ENCODE measurements at regions not wholly inside any gene's neighbourhood (a gene's known extent, or its start where the extent isn't known, plus 50 kb on each side); places are given as distances from the start of the nearest gene placed in this dataset.
A peak's percentile ranks its signal among the peaks of the same experiment; 100 is the strongest.

DNA sequence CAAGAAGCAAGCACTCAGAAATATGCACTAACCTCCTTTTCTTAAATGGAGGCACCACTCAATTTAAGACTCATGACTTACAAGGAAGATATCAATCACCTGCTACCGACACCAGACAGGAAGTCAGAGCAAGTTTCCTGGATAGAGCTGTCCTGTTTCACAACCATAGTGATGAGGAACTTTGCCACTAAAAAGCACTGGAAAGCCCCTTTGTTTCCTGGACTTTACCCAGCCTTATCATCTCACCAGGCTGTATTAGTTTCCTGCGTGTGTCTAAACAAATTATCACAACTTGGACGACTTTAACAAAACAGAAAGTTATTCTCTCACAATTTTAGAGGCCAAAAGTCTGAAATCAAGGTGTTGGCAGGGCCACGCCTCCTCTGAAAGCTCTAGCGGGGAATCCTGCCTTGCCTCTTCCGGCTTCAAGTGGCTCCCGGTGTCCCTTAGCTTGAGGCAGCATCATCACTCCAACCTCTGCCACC, 253.8 kb upstream of the STXBP5 start:
- no peak overlapping the region for H3K4me3 ChIP-seq (ENCODE audit: low read depth, low read length)
- DNase-seq (ENCODE audit: low read depth) = peak; percentile 51
- TF ChIP-seq, protein P1, sequence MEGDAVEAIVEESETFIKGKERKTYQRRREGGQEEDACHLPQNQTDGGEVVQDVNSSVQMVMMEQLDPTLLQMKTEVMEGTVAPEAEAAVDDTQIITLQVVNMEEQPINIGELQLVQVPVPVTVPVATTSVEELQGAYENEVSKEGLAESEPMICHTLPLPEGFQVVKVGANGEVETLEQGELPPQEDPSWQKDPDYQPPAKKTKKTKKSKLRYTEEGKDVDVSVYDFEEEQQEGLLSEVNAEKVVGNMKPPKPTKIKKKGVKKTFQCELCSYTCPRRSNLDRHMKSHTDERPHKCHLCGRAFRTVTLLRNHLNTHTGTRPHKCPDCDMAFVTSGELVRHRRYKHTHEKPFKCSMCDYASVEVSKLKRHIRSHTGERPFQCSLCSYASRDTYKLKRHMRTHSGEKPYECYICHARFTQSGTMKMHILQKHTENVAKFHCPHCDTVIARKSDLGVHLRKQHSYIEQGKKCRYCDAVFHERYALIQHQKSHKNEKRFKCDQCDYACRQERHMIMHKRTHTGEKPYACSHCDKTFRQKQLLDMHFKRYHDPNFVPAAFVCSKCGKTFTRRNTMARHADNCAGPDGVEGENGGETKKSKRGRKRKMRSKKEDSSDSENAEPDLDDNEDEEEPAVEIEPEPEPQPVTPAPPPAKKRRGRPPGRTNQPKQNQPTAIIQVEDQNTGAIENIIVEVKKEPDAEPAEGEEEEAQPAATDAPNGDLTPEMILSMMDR (IDR thresholded peaks at IDR 0.05; ENCODE audit: low read depth, low read length) = no peak
- TF ChIP-seq MYC (IDR thresholded peaks at IDR 0.05; ENCODE audit: low read depth, low read length) (no peak), POLR2A (IDR thresholded peaks at IDR 0.05; ENCODE audit: extremely low read depth, insufficient read length) (no peak)
- TF ChIP-seq, protein P2, sequence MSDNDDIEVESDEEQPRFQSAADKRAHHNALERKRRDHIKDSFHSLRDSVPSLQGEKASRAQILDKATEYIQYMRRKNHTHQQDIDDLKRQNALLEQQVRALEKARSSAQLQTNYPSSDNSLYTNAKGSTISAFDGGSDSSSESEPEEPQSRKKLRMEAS (IDR thresholded peaks at IDR 0.05; ENCODE audit: low read depth, low read length) = no peak

DNA sequence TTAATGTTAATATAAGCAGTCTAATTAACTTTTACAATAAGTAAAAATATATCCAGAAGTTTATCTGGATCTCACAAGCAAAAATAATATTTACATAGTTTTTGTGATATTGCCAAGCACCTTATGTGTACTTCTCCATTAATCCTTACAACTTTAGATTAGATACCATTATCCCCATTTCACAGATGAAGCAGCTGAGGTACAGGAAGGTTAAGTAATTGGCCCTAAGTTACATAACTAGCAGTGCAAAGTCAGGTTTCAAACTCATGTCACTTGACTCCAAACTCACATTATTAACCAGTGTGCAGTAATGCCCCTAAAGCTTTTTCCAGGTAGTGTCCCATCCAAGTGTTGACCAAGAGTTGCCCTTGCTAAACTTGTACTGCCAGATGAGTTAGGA, 248.6 kb upstream of the STXBP5 start:
- no peak for TF ChIP-seq MYC (IDR thresholded peaks at IDR 0.05; ENCODE audit: low read depth, low read length)
- TF ChIP-seq, protein P1 (IDR thresholded peaks at IDR 0.05; ENCODE audit: low read depth, low read length) = no peak
- no peak for TF ChIP-seq POLR2A (IDR thresholded peaks at IDR 0.05; ENCODE audit: extremely low read depth, insufficient read length)
- TF ChIP-seq, protein P2 (IDR thresholded peaks at IDR 0.05; ENCODE audit: low read depth, low read length) = no peak
- no peak overlapping the region for H3K4me3 ChIP-seq (ENCODE audit: low read depth, low read length)
- DNase-seq (ENCODE audit: low read depth) = no peak

DNA sequence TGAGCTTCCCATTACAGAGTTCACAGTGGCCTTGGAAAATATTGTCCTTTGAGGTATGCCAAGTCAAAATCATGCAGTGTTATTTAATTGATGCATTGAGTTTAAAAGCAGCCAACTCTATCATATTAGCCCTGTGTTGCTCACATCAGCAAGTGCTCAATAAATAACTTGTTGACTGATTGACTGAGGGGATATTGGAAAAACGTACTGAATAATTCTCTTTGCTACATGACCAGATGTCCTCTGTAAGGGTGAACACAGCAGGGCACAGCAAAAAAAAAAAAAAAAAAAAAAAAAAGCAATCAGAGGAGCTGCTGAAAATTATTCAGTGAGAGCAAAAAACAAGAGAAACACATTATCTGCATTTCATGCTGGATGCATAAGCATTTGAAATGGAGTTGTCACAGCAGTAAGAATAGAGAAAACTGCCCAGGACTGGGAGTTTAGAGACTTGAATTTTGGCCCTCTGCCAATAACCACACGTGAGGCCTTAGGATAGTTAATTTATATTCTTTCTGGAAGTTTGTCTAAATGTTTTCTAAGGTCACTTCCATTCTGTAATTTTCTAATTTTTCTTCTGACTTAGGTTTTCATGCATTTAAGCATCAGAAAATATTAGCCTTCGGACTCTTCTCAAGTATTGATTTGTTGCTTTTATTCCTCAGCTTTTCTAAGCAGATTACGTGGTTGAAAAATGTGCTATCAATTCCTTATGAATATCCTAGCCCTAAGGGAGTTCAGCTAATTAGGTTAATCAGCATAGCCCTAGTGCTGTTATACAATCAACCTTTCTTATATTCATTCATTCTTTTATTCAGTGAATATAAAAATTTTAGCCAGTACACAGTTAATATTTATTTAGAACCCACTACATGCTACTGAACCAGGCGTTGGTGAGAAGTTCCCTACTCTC, 246.8 kb upstream of the STXBP5 start:
- TF ChIP-seq, protein P1 (IDR thresholded peaks at IDR 0.05; ENCODE audit: low read depth, low read length) = no peak
- TF ChIP-seq POLR2A (IDR thresholded peaks at IDR 0.05; ENCODE audit: extremely low read depth, insufficient read length) = no peak
- TF ChIP-seq, protein P2 (IDR thresholded peaks at IDR 0.05; ENCODE audit: low read depth, low read length) = no peak
- TF ChIP-seq MYC (IDR thresholded peaks at IDR 0.05; ENCODE audit: low read depth, low read length) = no peak
- H3K4me3 ChIP-seq (ENCODE audit: low read depth, low read length) = no peak overlapping the region
- DNase-seq (ENCODE audit: low read depth) = no peak

DNA sequence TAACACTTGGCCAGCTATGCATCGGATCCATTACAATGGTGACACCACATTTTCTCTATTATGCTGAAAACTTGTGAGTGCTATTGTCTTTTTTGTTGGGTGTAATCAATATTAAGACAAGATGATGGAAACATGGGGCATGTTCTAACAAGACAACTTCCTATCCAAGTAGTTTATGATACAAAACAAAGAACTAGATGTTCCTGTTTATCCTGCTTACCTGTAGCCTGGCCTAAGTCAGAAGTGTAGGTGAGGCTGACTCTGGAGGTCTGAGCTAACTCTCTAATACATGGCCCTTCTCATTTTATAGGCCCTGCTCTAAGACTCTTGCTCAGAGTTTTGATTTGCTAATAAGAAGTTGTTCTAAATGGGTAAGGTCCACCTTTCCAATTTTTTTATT, 242.4 kb upstream of the STXBP5 start:
- no peak overlapping the region for H3K4me3 ChIP-seq (ENCODE audit: low read depth, low read length)
- no peak for DNase-seq (ENCODE audit: low read depth)
- TF ChIP-seq POLR2A (IDR thresholded peaks at IDR 0.05; ENCODE audit: extremely low read depth, insufficient read length) (no peak), MYC (IDR thresholded peaks at IDR 0.05; ENCODE audit: low read depth, low read length) (no peak)

DNA sequence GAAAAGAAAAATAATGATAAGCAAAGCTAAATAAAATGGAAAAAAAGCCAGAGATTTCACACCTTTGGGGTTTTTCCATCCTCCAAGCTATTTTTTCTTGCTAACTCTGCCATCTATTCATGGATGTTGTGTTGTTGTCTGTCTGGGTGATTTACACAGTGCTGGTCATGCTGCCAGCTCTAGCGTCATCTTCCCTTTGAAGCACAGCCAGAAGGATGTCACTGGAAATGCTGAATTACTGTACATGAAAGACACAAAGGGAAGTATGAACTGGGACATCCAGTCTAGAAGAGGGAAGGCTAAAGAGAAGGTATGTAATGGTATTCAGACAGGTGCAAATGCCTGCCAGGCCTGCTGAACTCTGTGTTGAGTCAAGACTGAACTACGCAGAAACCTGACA, 241.9 kb upstream of the STXBP5 start:
- no peak overlapping the region for H3K4me3 ChIP-seq (ENCODE audit: low read depth, low read length)
- TF ChIP-seq, protein P1 (IDR thresholded peaks at IDR 0.05; ENCODE audit: low read depth, low read length) = no peak
- TF ChIP-seq, protein P2 (IDR thresholded peaks at IDR 0.05; ENCODE audit: low read depth, low read length) = no peak
- no peak for DNase-seq (ENCODE audit: low read depth)

DNA sequence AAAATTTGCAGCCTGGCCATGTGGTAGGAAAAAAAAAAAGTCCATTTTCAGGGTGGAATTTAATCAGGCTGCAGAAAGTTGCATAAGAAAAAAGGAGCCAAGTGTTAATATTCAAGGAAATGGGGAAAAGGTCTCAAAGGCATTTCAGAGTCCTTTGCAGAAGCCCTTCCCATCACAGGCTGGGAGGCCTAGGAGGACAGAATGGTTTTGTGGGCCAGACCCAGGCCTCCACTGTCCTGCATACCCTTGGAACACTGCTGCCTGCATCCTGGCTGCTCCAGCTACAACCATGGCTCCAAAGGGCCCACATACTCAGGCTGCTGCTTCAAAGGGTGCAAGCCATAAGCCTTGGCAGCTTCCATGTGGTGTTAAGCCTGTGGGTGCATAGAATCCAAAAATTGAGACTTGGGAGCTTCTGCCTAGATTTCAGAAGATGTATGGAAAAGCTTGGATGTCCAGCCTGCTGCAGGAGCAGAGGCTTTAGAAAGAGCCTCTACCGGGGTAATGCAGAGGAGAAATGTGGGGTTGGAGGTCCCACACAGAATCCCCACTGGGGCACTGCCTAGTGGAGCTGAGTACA, 239.0 kb upstream of the STXBP5 start:
- DNase-seq (ENCODE audit: low read depth) = peak; percentile 18
- H3K4me3 ChIP-seq (ENCODE audit: low read depth, low read length) = no peak overlapping the region
- TF ChIP-seq MYC (IDR thresholded peaks at IDR 0.05; ENCODE audit: low read depth, low read length) = no peak
- TF ChIP-seq, protein P2 (IDR thresholded peaks at IDR 0.05; ENCODE audit: low read depth, low read length) = no peak
- TF ChIP-seq POLR2A (IDR thresholded peaks at IDR 0.05; ENCODE audit: extremely low read depth, insufficient read length) = no peak
- TF ChIP-seq, protein P1 (IDR thresholded peaks at IDR 0.05; ENCODE audit: low read depth, low read length) = no peak
